ENCODE measurements at regions not wholly inside any gene's neighbourhood (a gene's known extent, or its start where the extent isn't known, plus 50 kb on each side); places are given as distances from the start of the nearest gene placed in this dataset.
"Not testable (repeated sequence)": the region's sequence is repeated elsewhere in the genome, so short reads cannot be mapped to it uniquely, and the experiment has no call there.

DNA sequence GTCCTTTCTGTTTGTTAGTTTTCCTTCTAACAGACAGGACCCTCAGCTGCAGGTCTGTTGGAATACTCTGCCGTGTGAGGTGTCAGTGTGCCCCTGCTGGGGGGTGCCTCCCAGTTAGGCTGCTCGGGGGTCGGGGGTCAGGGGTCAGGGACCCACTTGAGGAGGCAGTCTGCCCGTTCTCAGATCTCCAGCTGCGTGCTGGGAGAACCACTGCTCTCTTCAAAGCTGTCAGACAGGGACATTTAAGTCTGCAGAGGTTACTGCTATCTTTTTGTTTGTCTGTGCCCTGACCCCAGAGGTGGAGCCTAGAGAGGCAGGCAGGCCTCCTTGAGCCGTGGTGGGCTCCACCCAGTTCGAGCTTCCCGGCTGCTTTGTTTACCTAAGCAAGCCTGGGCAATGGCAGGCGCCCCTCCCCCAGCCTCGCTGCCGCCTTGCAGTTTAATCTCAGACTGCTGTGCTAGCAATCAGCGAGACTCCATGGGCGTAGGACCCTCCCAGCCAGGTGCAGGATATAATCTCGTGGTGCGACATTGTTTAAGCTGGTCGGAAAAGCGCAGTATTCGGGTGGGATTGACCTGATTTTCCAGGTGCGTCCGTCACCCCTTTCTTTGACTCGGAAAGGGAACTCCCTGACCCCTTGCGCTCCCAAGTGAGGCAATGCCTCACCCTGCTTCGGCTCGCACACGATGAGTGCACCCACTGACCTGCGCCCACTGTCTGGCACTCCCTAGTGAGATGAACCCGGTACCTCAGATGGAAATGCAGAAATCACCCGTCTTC, 2002.0 kb upstream of the CDH6 start:
- H3K36me3 ChIP-seq (ENCODE audit: control insufficient read depth in 1 of 2, insufficient read depth in 2 of 2, low read length in 2 of 2); H3K9me3 ChIP-seq (ENCODE audit: control insufficient read depth in 1 of 2, low read length in 2 of 2); H3K27ac ChIP-seq (ENCODE audit: low read length); H3K4me3 ChIP-seq (ENCODE audit: low read depth in 1 of 2, low read length in 2 of 2); H3K27me3 ChIP-seq (ENCODE audit: low read depth, low read length); H3K4me1 ChIP-seq (ENCODE audit: control insufficient read depth in 1 of 2, insufficient read depth in 2 of 2, low read length in 2 of 2): not testable (repeated sequence)

- not testable (repeated sequence) for H3K4me3 ChIP-seq (ENCODE audit: low read depth in 1 of 2, low read length in 2 of 2); H3K27ac ChIP-seq (ENCODE audit: low read length); H3K9me3 ChIP-seq (ENCODE audit: control insufficient read depth in 1 of 2, low read length in 2 of 2); H3K4me1 ChIP-seq (ENCODE audit: control insufficient read depth in 1 of 2, insufficient read depth in 2 of 2, low read length in 2 of 2); H3K36me3 ChIP-seq (ENCODE audit: control insufficient read depth in 1 of 2, insufficient read depth in 2 of 2, low read length in 2 of 2); H3K27me3 ChIP-seq (ENCODE audit: low read depth, low read length)
These were observed 2003.1 kb upstream of the CDH6 start for GRCh38 chr5:29190398-29190797.

DNA sequence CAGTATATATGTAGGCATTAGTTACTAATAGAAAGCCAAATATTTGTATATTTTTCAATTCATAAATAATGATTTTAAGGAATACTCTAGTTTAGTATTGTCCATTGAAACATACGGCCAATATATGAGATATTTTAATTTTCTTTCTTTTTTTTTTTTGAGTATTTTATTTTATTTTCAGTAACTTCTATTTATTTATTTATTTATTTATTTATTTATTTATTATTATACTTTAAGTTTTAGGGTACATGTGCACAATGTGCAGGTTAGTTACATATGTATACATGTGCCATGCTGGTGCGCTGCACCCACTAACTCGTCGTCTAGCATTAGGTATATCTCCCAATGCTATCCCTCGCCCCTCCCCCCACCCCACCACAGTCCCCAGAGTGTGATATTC, 2007.1 kb upstream of the CDH6 start:
- not testable (repeated sequence) for H3K27ac ChIP-seq (ENCODE audit: low read length); H3K9me3 ChIP-seq (ENCODE audit: control insufficient read depth in 1 of 2, low read length in 2 of 2); H3K4me3 ChIP-seq (ENCODE audit: low read depth in 1 of 2, low read length in 2 of 2); H3K27me3 ChIP-seq (ENCODE audit: low read depth, low read length); H3K36me3 ChIP-seq (ENCODE audit: control insufficient read depth in 1 of 2, insufficient read depth in 2 of 2, low read length in 2 of 2); H3K4me1 ChIP-seq (ENCODE audit: control insufficient read depth in 1 of 2, insufficient read depth in 2 of 2, low read length in 2 of 2)

- Histone ChIP-seq H3K9me3 (ENCODE audit: control insufficient read depth in 1 of 2, low read length in 2 of 2) (no peaks in the 10 kb centered on the region), H3K4me3 (ENCODE audit: low read depth in 1 of 2, low read length in 2 of 2) (no peak overlapping the region), H3K36me3 (ENCODE audit: control insufficient read depth in 1 of 2, insufficient read depth in 2 of 2, low read length in 2 of 2) (no peaks in the 10 kb centered on the region), H3K27me3 (ENCODE audit: low read depth, low read length) (no peaks in the 10 kb centered on the region), H3K4me1 (ENCODE audit: control insufficient read depth in 1 of 2, insufficient read depth in 2 of 2, low read length in 2 of 2) (no peaks in the 10 kb centered on the region), H3K27ac (ENCODE audit: low read length) (no peak overlapping the region)
These were observed 2007.9 kb upstream of the CDH6 start for GRCh38 chr5:29185558-29185957.

- Histone ChIP-seq H3K4me1 (ENCODE audit: control insufficient read depth in 1 of 2, insufficient read depth in 2 of 2, low read length in 2 of 2) (no peaks in the 10 kb centered on the region), H3K4me3 (ENCODE audit: low read depth in 1 of 2, low read length in 2 of 2) (no peak overlapping the region), H3K9me3 (ENCODE audit: control insufficient read depth in 1 of 2, low read length in 2 of 2) (no peaks in the 10 kb centered on the region), H3K27me3 (ENCODE audit: low read depth, low read length) (no peaks in the 10 kb centered on the region), H3K36me3 (ENCODE audit: control insufficient read depth in 1 of 2, insufficient read depth in 2 of 2, low read length in 2 of 2) (no peaks in the 10 kb centered on the region), H3K27ac (ENCODE audit: low read length) (no peak overlapping the region)
These were observed 2017.7 kb upstream of the CDH6 start for GRCh38 chr5:29175774-29176173.

- Histone ChIP-seq H3K27ac (ENCODE audit: low read length) (no peak overlapping the region), H3K4me3 (ENCODE audit: low read depth in 1 of 2, low read length in 2 of 2) (no peak overlapping the region), H3K27me3 (ENCODE audit: low read depth, low read length) (no peaks in the 10 kb centered on the region), H3K9me3 (ENCODE audit: control insufficient read depth in 1 of 2, low read length in 2 of 2) (no peaks in the 10 kb centered on the region), H3K4me1 (ENCODE audit: control insufficient read depth in 1 of 2, insufficient read depth in 2 of 2, low read length in 2 of 2) (no peaks in the 10 kb centered on the region), H3K36me3 (ENCODE audit: control insufficient read depth in 1 of 2, insufficient read depth in 2 of 2, low read length in 2 of 2) (no peaks in the 10 kb centered on the region)
These were observed 2022.9 kb upstream of the CDH6 start for GRCh38 chr5:29170599-29170998.

- no peaks in the 10 kb centered on the region for H3K36me3 ChIP-seq (ENCODE audit: control insufficient read depth in 1 of 2, insufficient read depth in 2 of 2, low read length in 2 of 2)
- no peak overlapping the region for H3K4me3 ChIP-seq (ENCODE audit: low read depth in 1 of 2, low read length in 2 of 2)
- no peaks in the 10 kb centered on the region for H3K4me1 ChIP-seq (ENCODE audit: control insufficient read depth in 1 of 2, insufficient read depth in 2 of 2, low read length in 2 of 2)
- no peak overlapping the region for H3K27ac ChIP-seq (ENCODE audit: low read length)
- no peaks in the 10 kb centered on the region for H3K9me3 ChIP-seq (ENCODE audit: control insufficient read depth in 1 of 2, low read length in 2 of 2)
- no peaks in the 10 kb centered on the region for H3K27me3 ChIP-seq (ENCODE audit: low read depth, low read length)
These were observed 2023.6 kb upstream of the CDH6 start for GRCh38 chr5:29169886-29170285.

GRCh38 chr5:29162297-29162696, 2031.2 kb upstream of the CDH6 start:
- Histone ChIP-seq H3K9me3 (ENCODE audit: control insufficient read depth in 1 of 2, low read length in 2 of 2) (no peaks in the 10 kb centered on the region), H3K4me1 (ENCODE audit: control insufficient read depth in 1 of 2, insufficient read depth in 2 of 2, low read length in 2 of 2) (no peaks in the 10 kb centered on the region), H3K36me3 (ENCODE audit: control insufficient read depth in 1 of 2, insufficient read depth in 2 of 2, low read length in 2 of 2) (no peaks in the 10 kb centered on the region), H3K4me3 (ENCODE audit: low read depth in 1 of 2, low read length in 2 of 2) (no peak overlapping the region), H3K27ac (ENCODE audit: low read length) (no peak overlapping the region), H3K27me3 (ENCODE audit: low read depth, low read length) (no peaks in the 10 kb centered on the region)

GRCh38 chr5:29161399-29162291, 2031.8 kb upstream of the CDH6 start:
- Histone ChIP-seq H3K4me1 (ENCODE audit: control insufficient read depth in 1 of 2, insufficient read depth in 2 of 2, low read length in 2 of 2) (no peaks in the 10 kb centered on the region), H3K9me3 (ENCODE audit: control insufficient read depth in 1 of 2, low read length in 2 of 2) (no peaks in the 10 kb centered on the region), H3K27ac (ENCODE audit: low read length) (no peak overlapping the region), H3K27me3 (ENCODE audit: low read depth, low read length) (no peaks in the 10 kb centered on the region), H3K36me3 (ENCODE audit: control insufficient read depth in 1 of 2, insufficient read depth in 2 of 2, low read length in 2 of 2) (no peaks in the 10 kb centered on the region), H3K4me3 (ENCODE audit: low read depth in 1 of 2, low read length in 2 of 2) (no peak overlapping the region)

DNA sequence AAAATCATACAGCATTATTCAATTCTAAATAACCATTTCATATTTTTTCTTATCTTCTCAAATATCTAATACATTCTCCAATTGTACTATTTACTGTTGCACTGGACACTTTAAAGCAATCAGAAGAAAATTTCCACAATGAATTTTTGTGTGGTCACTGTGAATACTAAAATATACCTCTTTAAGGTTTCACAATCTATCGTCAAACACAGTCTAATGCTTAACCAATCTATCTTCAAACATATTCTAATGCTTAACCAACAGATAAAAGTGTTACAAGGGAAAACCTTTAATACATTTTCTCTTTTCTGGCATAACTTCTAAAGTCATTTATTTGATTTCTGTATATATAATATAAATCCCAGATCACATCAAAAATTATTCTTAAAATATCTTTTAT, 2035.5 kb upstream of the CDH6 start:
- Histone ChIP-seq H3K36me3 (ENCODE audit: control insufficient read depth in 1 of 2, insufficient read depth in 2 of 2, low read length in 2 of 2) (no peaks in the 10 kb centered on the region), H3K27ac (ENCODE audit: low read length) (no peak overlapping the region), H3K4me1 (ENCODE audit: control insufficient read depth in 1 of 2, insufficient read depth in 2 of 2, low read length in 2 of 2) (no peaks in the 10 kb centered on the region), H3K9me3 (ENCODE audit: control insufficient read depth in 1 of 2, low read length in 2 of 2) (no peaks in the 10 kb centered on the region), H3K4me3 (ENCODE audit: low read depth in 1 of 2, low read length in 2 of 2) (no peak overlapping the region), H3K27me3 (ENCODE audit: low read depth, low read length) (no peaks in the 10 kb centered on the region)

- Histone ChIP-seq H3K4me3 (ENCODE audit: low read depth in 1 of 2, low read length in 2 of 2) (no peak overlapping the region), H3K36me3 (ENCODE audit: control insufficient read depth in 1 of 2, insufficient read depth in 2 of 2, low read length in 2 of 2) (no peaks in the 10 kb centered on the region), H3K4me1 (ENCODE audit: control insufficient read depth in 1 of 2, insufficient read depth in 2 of 2, low read length in 2 of 2) (no peaks in the 10 kb centered on the region), H3K27me3 (ENCODE audit: low read depth, low read length) (no peaks in the 10 kb centered on the region), H3K27ac (ENCODE audit: low read length) (no peak overlapping the region), H3K9me3 (ENCODE audit: control insufficient read depth in 1 of 2, low read length in 2 of 2) (no peaks in the 10 kb centered on the region)
These were observed 2042.6 kb upstream of the CDH6 start for GRCh38 chr5:29150840-29151239.

All from muscle layer of duodenum (tissue), 2 donors.